CD4-positive, alpha-beta T cell treated with Interferon alpha-2 for 1 hour (primary cell): ENCODE measurements at regions not wholly inside any gene's neighbourhood (a gene's known extent, or its start where the extent isn't known, plus 50 kb on each side); places are given as distances from the start of the nearest gene placed in this dataset.
"Not testable (repeated sequence)": the region's sequence is repeated elsewhere in the genome, so short reads cannot be mapped to it uniquely, and the experiment has no call there.

Experiments
- DNase-seq, 2 donors: peaks; one replicate each; pipeline ENCODE4 v3.0.0-alpha.2; 2020 to 2022

DNA sequence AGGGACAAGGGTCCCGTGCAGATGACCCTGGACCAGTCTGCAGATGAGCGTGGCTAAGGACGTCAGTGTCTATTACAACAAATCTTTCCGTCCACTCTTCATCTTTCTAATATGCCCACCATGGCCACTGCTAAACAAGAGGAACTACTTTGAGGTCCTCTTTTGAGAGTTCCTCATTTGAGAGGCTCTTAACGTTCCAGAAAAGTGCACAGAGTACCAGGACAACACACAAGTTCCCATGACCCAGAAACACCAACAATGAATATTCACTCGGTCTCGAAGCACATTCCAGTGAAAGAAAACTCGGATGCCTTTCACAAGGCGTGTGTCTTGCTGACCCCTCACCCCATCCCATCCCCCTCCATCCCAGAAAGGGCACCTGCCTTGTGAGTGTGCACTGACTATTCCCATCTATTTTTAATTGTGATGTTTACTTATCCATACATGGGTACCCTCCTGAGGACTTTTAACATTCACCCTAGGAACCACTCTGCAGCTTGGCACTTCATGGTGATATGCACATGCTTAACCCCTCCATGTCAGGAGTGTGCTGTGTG, 157.0 kb downstream of the SHANK2 start:
- no peak for DNase-seq

DNA sequence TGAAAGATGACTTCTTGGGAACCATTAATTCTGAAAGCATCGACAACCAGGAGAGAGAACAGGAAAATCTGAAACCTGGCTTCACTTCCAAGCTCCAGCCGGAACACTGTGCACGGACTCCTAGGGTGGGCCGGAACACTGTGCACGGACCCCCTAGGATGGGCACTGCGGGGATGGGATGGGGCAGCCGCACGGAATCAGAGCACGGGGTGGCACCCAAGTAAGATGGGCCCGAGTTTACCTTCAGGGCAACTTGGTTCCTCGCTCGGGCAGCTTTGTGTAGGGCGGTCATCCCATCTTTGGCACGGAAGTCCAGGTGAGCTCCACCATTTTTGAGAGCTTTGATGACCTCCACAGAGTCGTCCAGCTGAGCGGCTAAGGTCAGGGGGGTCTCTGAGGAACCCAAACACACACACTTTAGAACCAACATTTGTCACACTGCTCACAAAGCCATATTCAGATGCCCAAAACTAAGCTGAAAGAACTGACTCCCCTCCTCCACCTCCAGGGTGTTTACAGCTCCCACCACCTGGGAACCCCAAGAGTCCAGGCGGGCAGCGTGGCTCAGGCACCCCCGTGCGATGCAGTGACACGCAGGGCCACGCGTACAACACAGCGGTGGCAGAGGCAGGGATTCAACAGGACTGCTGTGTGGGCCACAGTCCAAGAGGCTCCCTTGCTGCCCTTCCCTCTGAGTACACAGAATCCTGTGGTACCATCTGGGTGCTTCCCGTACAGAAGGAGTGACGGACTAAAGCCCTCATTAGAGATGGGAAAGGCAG, 157.9 kb downstream of the SHANK2 start:
- no peak for DNase-seq

DNA sequence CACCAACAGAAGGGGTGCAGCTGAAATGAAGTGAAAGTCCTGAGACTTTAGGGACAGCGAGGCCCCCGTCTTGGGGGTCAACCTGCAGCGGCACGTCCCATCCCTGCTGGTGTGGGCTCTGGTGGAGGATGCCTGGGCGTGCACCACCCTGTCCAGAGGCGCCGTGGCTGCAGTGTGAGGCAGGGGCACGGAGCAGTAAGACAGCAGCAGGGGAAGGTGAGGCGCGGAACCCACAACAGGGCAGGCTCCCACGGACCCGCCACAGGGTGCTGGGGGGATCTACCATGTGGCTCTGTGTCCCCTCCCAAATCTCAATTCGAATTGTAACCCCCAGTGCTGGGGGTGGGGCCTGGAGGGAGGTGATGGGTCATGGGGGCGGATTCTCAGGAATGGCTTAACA, 158.6 kb downstream of the SHANK2 start:
- DNase-seq, result no peak

DNA sequence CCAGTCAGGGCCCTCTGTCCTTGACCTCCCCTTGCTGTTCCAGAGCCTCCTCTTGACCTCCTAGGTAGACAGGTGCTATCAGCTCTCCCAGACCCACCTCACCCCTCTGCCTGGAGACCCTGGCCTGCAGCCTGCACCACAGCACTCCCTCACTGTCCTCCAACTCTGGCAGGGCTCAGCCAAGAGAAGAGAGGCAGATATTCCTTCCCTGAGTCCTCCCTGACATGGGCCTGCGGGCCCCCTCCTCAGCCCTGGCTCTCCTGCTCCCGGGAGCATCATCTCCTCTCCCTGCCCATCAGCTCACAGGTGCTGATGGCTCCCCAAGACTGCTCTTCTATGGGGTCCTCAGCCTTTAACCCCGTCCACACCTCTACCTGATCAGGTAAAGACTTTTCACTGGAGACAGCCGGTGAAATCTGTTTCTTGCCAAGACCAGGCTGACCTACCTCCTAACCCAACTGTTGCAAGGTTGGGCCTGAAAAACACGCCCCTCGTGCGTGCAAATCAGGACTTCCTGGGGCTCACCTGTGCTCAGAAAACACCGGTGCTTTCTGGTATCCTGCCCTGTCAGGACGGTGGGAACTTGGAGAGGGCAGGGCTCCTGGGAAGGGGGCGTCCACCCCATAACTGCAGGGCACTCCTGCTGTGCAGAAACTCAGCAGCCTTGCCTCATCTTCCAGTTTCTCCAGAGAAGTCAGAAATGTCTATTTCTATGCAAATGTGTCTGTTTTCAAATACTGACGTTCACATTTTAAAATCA, 160.7 kb downstream of the SHANK2 start:
- DNase-seq, result no peak

DNA sequence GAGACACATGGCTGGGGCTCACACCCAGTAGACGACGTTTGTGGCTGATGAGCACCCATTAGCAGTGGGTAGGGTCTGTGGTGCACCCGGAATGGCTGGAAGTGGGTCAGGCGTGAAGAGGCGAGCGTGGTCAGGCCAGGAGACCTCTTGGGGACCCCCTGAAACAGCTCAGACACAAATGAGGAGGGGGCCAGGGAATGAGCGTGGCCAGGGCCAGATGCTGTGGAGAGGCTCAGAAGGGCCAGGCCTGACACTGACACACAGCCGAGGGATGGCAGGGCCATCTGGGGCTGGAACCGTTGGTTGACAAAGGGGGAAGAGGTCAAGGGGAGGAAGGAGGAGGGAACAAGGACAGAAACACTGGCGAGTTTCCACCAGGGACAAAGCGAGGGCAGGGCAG, 162.8 kb downstream of the SHANK2 start:
- DNase-seq, result no peak

DNA sequence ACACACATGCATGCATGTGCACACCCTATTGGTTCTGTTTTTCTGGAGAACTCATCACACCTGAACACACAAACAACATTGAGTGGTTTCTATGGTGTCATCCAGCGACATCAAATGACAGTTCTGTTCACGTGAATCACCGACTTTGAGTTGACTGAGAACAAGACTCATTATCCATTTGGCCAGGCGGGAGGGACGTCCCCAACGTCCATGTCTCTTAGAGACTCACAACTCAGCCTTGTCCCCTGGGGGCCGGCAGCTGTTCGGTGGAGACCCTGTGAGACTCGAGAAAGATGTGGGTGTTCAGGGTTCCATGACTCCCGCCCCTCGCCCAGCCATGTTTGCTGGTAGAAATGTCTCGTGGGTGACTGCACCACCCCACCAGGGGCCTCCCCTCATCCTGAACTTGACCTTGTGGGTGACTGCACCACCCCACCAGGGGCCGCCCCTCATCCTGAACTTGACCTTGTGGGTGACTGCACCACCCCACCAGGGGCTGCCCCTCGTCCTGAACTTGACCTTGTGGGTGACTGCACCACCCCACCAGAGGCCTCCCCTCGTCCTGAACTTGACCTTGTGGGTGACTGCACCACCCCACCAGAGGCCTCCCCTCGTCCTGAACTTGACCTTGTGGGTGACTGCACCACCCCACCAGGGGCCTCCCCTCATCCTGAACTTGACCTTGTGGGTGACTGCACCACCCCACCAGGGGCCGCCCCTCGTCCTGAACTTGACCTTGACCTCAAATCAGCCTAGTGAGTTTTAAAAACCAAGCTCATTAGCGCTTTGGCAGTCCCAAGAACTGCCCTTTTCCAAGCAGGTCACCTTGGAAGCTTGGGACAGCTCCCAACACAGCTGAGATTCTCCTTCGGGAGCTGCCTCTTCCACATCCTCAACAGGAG, 163.8 kb downstream of the SHANK2 start:
- not testable (repeated sequence) for DNase-seq

DNA sequence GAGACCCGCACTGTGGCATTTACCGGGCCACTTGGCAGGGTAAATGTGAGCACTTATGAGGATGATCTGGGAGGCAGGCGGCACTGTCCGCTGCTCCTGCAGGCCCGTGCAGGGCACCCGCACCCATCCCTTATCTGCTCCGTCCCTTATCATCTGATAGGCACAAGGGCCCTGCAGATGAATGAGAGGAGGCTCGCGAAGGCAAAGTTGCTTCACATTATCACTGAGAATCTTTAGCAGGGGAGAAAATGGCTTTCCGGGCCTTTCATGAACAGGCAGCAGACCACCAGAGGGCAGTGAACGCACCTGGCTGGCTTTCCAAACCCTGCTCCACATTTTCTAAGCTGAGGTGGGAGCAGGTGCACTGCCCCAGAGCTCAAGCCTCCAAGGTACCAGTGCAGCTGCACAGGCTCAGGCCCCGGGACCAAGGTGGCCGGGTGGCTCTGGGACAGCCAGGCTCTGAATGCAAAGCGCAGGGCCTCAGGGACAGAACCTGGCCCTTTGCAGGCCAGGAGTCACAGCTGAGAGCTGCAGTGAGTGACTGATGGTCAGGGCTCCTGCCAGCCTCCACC, 165.6 kb downstream of the SHANK2 start:
- DNase-seq, result no peak

DNA sequence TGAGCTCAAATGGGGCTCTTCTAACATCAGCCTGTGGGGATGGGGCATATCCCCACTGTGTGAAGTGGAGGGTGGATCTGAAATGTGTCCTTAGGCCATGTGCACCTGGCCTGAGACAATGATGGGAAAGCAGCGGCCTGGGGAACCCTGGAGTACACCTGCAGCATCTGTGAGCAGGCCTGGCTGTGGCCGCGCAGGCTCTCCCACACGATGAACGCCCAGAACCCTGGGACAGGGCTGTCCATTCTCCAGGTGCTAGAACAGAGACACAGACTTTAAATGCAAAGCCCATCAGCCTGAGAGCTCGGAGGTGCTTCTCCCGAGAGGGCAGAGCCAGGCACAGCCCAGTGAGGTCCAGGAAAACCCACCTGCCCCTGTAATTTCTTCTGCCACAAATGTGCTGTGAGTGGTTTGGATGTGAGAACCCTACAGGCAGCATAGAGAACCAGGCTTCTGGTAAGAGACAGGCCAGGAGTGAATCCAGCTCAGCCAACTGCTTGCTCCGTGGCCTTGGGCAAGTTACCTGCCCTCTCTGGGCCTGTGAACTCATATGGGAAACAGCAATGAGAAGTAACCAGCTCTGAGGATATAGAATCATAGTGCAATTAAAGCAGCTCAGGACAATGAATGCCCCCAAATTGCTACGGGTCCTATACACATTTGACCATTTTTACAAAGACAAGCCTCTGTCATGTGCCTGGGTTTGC, 167.9 kb downstream of the SHANK2 start:
- DNase-seq, result no peak

DNA sequence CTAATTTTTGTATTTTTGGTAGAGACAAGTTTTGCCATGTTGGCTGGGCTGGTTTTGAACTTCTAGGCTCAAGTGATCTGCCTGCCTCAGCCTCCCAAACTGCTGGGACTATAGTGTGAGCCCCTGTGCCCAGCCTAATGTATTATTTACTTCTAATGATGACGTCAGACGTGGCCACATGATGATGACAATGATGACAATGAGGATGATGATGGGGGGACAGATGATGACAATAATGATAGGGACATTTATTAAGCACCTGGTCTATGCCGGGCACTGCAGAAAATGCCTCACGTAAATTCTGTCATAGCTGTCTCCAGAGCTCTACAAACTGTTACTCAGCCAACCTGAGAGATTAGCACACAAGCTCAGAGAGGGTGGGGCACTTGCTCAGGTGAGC, 169.3 kb downstream of the SHANK2 start:
- no peak for DNase-seq

DNA sequence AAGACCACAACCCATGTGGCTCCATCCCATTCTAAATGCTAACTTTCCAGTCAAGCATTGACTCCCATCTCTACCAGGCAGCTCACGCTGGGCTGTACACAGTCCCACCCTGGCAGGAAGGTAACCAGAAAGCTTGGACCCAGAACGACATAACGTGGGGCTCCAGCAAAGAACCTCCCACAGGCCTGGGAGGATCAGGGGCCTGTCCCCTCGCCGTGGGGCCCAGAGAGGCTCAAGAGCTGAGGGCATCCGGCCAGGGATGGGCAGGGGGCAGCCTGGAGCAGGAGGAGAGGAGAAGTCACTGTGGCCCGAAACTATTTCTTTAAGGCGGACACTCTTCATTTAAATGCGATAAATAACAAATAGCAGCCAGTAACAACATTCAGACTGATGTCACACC, 169.9 kb downstream of the SHANK2 start:
- no peak for DNase-seq

DNA sequence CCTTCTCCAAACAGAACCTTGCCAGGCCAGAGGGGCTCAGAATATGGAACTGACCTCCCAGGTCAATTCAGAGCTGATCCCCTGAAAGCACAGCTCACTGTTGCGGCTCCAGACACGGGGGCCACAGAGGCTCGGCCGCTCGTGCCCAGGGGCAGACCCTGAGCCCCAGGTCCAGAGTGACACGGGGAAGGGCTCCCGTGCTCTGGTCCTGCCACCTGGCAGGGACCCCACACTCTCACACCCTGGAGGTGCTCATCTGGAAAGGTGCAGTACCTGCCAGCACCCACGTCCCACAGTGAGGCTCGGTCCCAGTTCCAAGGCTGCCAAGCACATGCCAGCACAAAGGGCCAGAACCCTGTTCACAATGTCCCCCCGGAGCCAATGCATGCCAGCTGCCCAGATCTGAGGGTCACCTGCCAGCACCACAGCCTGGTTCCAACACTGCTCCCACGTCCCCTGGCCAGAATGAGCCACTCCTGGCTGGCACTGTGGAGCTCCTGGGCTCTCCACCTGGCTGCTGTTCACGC, 170.6 kb downstream of the SHANK2 start:
- DNase-seq, result no peak

DNA sequence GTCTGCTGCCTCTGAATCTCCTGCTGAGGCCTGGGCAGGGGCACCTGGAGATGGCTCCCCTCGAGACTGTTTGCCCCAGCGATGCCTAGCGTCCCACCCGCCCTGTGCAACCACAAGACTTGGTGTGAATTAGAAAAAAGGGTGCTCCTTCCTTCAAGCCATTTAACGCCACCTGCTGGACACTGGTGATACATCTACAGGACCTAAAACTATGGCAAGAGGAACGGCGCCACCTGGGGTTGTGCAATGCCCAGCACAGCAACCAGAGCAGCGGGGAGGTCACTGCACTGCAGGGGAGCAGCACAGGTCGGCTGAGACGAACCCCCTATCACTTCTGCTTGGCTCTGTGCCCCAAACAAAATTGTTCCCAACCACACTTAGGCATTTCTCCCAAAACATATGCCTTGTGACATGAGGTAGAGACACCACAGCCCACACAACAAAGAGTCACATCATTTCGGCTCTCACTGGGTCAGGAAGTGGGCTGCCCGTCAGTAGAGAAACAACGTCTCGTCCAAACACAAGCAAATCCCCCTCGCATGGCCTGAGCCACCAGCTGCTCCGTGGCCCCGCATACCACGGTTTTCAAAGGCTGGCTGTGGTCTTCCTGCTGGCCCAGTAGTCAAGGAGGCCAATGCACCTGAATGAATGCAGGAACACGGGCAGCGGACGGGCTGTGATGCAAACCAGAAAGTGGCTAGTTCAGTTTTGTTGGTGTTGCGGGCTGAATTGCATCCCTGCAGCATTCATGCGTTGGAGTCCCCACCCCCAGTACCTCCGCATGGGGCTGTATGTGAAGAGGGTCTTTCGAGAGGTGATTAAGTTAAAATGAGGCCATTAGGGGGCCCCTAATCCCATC, 171.9 kb downstream of the SHANK2 start:
- DNase-seq, result peak; percentile 10 to 11

DNA sequence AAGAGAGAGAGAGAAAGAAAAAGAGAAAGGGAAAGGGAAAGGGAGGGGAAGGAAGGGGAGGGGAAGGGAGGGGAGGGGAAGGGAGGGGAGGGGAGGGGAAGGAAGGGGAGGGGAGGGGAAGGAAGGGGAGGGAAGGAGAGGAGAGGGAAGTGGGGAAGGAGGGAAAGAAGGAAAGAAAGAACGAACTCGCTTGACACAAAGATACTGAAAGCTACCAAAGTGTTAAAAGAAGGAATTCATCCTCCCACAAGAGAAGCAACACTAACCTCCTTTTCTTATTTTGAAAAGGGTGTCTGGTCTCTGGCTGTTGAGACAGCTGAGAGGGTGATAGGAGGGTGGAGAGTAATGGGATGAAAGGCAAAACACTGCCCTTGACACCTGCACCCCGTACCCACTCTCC, 172.6 kb downstream of the SHANK2 start:
- DNase-seq, result no peak

DNA sequence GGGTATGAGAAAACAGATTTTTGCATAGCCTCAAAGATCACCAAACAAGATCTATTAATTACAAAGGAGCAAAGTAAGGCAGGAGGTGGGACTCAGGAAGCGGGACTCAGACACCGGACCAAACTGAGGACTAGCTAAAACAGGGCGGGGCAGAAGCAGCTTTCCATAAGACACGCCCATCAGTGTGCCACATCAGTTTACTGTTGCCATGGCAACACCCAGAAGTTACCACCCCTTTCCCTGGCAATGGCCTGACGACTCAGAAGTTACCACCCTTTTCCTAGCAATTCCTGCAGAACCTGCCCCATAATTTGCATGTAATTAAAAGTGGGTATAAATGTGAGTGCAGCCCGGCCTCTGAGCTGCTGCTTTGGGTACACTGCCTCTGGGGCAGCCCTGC, 173.9 kb downstream of the SHANK2 start:
- DNase-seq, result no peak

DNA sequence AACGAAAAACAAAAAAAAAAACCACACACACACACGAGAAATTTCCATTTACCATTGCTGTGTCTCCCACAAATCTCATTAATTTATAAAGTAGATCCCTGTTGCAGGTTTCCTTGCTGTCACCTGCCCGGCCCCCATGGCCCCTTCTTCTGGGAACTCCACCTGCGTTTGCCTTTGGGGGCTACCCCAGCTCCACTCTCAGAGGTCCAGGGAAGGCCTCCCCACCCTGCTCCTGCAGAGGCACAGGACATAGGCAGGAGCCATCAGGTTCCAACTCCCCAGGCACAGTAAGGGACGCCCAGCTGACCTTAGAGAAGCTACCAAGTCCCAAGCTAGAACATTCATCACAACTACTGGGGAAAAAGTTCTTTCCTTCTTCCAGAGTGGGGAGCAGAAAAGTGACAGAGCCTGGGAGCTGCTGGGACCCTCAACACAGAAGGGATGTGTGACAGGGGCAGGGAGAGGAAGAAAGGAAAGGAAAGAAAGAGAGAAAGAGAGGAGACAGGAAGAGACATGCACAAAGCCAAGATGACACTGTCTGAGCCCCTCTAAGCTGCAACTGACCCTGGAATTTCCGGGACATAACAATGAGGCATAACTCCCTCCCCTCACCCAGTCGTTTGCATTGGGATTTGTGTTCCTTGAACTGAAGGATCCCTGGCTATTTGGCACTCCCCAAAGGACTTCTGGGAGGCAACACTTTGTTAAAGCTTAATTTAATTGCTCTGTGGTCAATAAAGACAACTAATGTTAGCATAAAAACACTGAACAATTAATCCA, 175.7 kb downstream of the SHANK2 start:
- DNase-seq, result no peak

DNA sequence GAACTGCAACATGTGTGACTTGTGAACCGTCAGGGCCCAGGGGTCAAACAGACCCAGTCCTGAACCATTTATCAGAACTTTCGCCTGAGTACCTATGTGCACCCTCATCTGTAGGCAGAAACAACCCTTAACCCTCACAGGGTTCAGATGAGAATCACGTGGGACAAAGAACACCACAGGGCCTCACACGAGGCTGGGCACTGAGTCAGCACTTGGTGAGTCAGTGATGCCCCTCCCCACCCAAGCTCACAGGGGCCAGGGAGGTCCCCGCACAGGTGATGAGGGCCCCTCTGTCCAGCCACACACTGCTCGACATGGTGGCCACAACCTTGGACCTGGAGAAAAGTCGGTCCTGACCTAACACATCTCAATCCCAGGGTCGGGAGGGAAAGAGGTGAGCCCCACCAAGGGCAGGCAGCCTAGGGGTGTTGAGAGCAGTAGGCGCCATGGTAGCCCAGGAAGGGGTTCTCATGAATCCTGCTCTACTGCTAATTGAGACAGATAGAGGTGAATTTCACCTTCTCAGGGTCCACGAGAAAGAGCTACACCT, 176.4 kb downstream of the SHANK2 start:
- no peak for DNase-seq

DNA sequence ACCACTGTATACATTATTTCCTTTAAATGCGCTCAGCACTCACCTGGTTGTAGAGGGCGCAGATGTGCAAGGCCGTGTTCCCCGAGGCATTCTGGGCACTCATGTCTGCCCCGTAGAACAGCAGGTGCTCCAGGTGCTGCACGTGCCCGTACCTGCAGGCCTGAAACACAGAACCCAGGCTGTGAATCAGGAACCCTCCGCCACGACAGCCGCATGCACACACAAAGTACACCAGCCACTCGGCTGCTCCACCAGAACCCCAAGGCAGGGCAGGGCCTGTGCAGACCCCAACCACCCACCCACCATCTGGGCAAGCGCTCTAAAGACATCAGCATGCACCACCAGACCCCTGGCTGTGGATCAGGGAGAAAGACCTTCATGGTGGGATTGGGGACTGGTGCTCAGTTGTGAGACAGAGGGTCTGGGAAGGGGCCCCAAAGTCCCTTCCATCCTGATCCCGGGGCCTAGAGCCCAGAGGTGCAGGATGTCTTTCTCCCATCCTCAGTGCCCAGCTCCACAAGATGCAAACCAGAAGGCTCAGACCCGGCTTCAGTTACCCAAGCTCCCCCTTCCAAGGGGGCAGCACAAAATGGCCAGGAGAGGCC, 177.2 kb downstream of the SHANK2 start:
- no peak for DNase-seq

DNA sequence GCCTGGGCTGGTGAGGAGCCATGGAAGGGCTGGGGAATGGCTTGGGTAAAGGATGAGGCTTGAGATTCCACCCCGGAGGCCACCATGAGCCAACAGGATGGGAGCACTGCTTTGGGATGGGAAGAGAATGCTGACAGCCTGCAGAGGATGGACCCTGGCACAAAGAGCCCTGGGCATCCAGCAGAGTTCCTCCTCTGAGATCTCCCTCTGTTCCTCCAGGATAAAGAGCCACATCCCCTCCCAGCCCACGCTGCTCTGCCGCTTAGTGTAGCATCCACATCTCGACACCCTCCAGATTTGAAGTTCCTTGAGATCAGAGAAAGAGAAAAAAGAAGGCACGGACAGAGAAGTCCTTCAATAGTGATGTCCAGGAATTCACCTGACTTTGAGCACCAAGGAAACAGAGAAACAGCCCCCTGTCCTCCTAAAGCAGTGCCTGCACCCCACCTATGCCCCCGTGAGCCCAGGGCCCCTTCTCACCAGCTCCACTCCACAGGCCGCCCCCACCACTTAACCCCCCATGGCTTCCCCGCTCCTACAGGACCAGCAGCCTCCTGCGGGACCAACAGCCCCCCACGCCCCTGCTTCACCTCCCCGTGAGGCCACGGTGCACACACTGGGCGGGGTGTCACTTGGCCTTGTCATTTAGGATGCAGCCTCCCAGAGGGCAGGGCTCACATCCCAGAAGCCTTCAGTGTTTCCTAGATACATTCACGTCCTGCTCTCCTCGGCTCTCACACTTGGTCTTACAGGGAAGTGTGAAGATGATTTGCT, 180.5 kb downstream of the SHANK2 start:
- DNase-seq, result no peak
